Panc1 (cell line): ENCODE measurements at regions not wholly inside any gene's neighbourhood (a gene's known extent, or its start where the extent isn't known, plus 50 kb on each side); places are given as distances from the start of the nearest gene placed in this dataset.

ENCODE experiments used
- ATAC-seq: fragments of 200-7000 bp; cut with Tn5 transposase; 2 replicates; pipeline ENCODE4 v1.9.1; 2020; ENCODE audit warnings: mild to moderate bottlenecking, moderate library complexity
- BruUV-seq: library from RNA; stranded (reverse); fragments of 400-500 nt; replicated peaks from 2 replicates; lab custom pipeline; 2021; lab: Mats Ljungman, UMichigan
- CTCF ChIA-PET: fragments of 300-600 bp; sonication (Branson Sonifier 250); formaldehyde crosslinking; loops from one replicate; lab custom pipeline; 2022; ENCODE audit warnings: antibody characterized with exemption; lab: Charles Lee
- POLR2A ChIA-PET: fragments of 300-600 bp; sonication (Branson Sonifier 250); formaldehyde crosslinking; loops from one replicate; lab custom pipeline; 2022; ENCODE audit warnings: antibody characterized with exemption; lab: Charles Lee
- DNase-seq: peaks from one replicate; pipeline ENCODE4 v3.0.0-alpha.2; 2010; ENCODE audit warnings: low read depth, low spot score
- H3K27ac ChIP-seq: 2 replicates; pipeline ENCODE4 v1.5.1; 2011; ENCODE audit warnings: mild to moderate bottlenecking, low read length, inconsistent platforms
- H3K27me3 ChIP-seq: fragments of 200-500 bp; sonication (Bioruptor generic); 2 replicates; pipeline ENCODE4 v1.6.0; 2014; ENCODE audit warnings: low read length, inconsistent platforms; ENCODE audit not compliant: control insufficient read depth, insufficient read depth
- H3K36me3 ChIP-seq: fragments of 200-500 bp; sonication (Bioruptor generic); 2 replicates; pipeline ENCODE4 v1.5.1; 2014; ENCODE audit warnings: inconsistent platforms, mild to moderate bottlenecking, low read length, moderate library complexity; ENCODE audit not compliant: control insufficient read depth, insufficient read depth
- H3K4me1 ChIP-seq: 2 replicates; pipeline ENCODE4 v1.5.1; 2011; ENCODE audit warnings: inconsistent platforms, mild to moderate bottlenecking, low read length, moderate library complexity; ENCODE audit not compliant: control insufficient read depth, insufficient read depth
- H3K4me3 ChIP-seq, 2 experiments: 2 replicates each; pipeline ENCODE4 v1.5.1; 2011 to 2012; ENCODE audit warnings: low read depth in 2 of 2, low read length in 2 of 2, mild to moderate bottlenecking in 2 of 2, inconsistent platforms in 1 of 2, moderate library complexity in 1 of 2
- H3K9me3 ChIP-seq: fragments of 200-500 bp; sonication (Bioruptor generic); 2 replicates; pipeline ENCODE4 v1.5.1; 2014; ENCODE audit warnings: low read depth, mild to moderate bottlenecking, inconsistent platforms, low read length, moderate library complexity; ENCODE audit not compliant: control insufficient read depth, insufficient read depth
- CTCF ChIP-seq: fragments of 450-650 bp; IDR thresholded peaks from 2 replicates; pipeline ENCODE4 v1.5.1; 2017; ENCODE audit warnings: mild to moderate bottlenecking
- POLR2AphosphoS5 ChIP-seq: IDR thresholded peaks from 2 replicates; pipeline ENCODE4 v1.6.1; 2012; ENCODE audit warnings: mild to moderate bottlenecking, low read depth, low read length, moderate library complexity
- REST ChIP-seq, 2 experiments: IDR thresholded peaks; 2 replicates each; pipeline ENCODE4 v1.6.1; 2011 to 2012; ENCODE audit warnings: low read depth in 2 of 2, control low read depth in 1 of 2, low read length in 1 of 2, mild to moderate bottlenecking in 1 of 2, moderate library complexity in 1 of 2; ENCODE audit not compliant: insufficient read depth in 1 of 2
- SIN3A ChIP-seq: IDR thresholded peaks from 2 replicates; pipeline ENCODE4 v1.6.1; 2012; ENCODE audit warnings: low read depth, mild to moderate bottlenecking, low read length, moderate library complexity, borderline replicate concordance; ENCODE audit not compliant: insufficient read depth
- TCF7L2 ChIP-seq: IDR thresholded peaks from 2 replicates; pipeline ENCODE4 v1.6.1; 2011; ENCODE audit warnings: mild to moderate bottlenecking, low read depth, low read length, inconsistent platforms
- in situ Hi-C: cut with HindIII; loops from 2 replicates; pipeline ENCODE4 v1.10.0; 2016; ENCODE audit warnings: low sequenced_read_pairs, low pct_unique_long_range_greater_than_20kb
- intact Hi-C: fragments of 100-400 bp; cut with micrococcal nuclease; formaldehyde crosslinking; loops from one replicate; pipeline ENCODE4 v1.10.0; 2022; ENCODE audit not compliant: unreplicated experiment

GRCh38 chr13:100853434-100853833 lies 178.8 kb upstream of the TMTC4 start:
- Histone ChIP-seq H3K4me1 (no peaks in the 10 kb centered on the region), H3K27me3 (no peaks in the 10 kb centered on the region; the same call in 1 of the 2 replicates), H3K9me3 (no peaks in the 10 kb centered on the region), H3K36me3 (no peaks in the 10 kb centered on the region), H3K27ac (no peak overlapping the region), H3K4me3 (no peak overlapping the region)
- no peak for TF ChIP-seq TCF7L2
- TF ChIP-seq CTCF: no peak
- no peak for TF ChIP-seq REST (IDR thresholded peaks at IDR 0.05; ENCODE audit: insufficient read depth in 1 of 2, low read depth in 2 of 2, low read length in 1 of 2)
- TF ChIP-seq SIN3A: no peak
- TF ChIP-seq POLR2AphosphoS5: no peak
- in situ Hi-C loops (no loop called here), intact Hi-C loops (no loop called here)
- BruUV-seq: no TSS peak
- ChIA-PET POLR2A (no interaction called here), CTCF (no interaction called here)
- DNase-seq (no peak), ATAC-seq (no peak)

- ATAC-seq: no peak
- no peaks in the 10 kb centered on the region; the same call in 1 of the 2 replicates for H3K27me3 ChIP-seq
These were observed 177.6 kb upstream of the TMTC4 start for GRCh38 chr13:100852146-100852545.

More at GRCh38 chr13:100852146-100852545, 177.6 kb upstream of the TMTC4 start:
- Histone ChIP-seq H3K27ac (no peak overlapping the region), H3K36me3 (no peaks in the 10 kb centered on the region), H3K4me3 (no peak overlapping the region), H3K4me1 (no peaks in the 10 kb centered on the region), H3K9me3 (no peaks in the 10 kb centered on the region)
- ChIA-PET CTCF (interaction anchor here (0.5 kb wide), 1 partner anchor 208 kb away, joined by 3 read pairs; no protein-coding TSS in a partner anchor), POLR2A (no interaction called here)
- intact Hi-C loops: no loop called here
- TF ChIP-seq SIN3A (no peak), POLR2AphosphoS5 (no peak), TCF7L2 (no peak), CTCF (no peak), REST (IDR thresholded peaks at IDR 0.05; ENCODE audit: insufficient read depth in 1 of 2, low read depth in 2 of 2, low read length in 1 of 2) (no peak)
- DNase-seq: no peak
- no TSS peak for BruUV-seq
- in situ Hi-C loops: no loop called here
